HepG2 (cell line): ENCODE measurements at regions not wholly inside any gene's neighbourhood (a gene's known extent, or its start where the extent isn't known, plus 50 kb on each side); places are given as distances from the start of the nearest gene placed in this dataset.

Experiments used
- ATAC-seq: fragments of 200-7000 bp; cut with Tn5 transposase; 3 replicates; pipeline ENCODE4 v1.9.1; 2020; ENCODE audit warnings: mild to moderate bottlenecking, moderate library complexity
- BruUV-seq: library from RNA; stranded (reverse); fragments of 400-500 nt; replicated peaks from 2 replicates; lab custom pipeline; 2021; lab: Mats Ljungman, UMichigan
- CTCF ChIA-PET: fragments of 300-600 bp; formaldehyde crosslinking; extraction: SDS; loops from one replicate; lab custom pipeline; 2021; ENCODE audit warnings: low total read pairs, inconsistent platforms, low intra/inter-chr PET ratio; lab: Yijun Ruan, JAX
- POLR2A ChIA-PET: fragments of 350-600 bp; sonication (Branson Sonifier 250); formaldehyde crosslinking; loops from one replicate; lab custom pipeline; 2020; ENCODE audit warnings: antibody characterized with exemption, inconsistent platforms; lab: Yijun Ruan, JAX
- DNase-seq: peaks from one replicate; pipeline ENCODE4 v3.0.0-alpha.2; 2015; ENCODE audit warnings: low spot score
- FAIRE-seq: peaks from 3 replicates; lab custom pipeline; 2011; peaks lifted over from hg19 to GRCh38; lab: Jason Lieb, UNC
- H2AFZ ChIP-seq: one replicate; pipeline ENCODE4 v1.6.1; 2011; ENCODE audit warnings: low read length, inconsistent platforms
- H3K27ac ChIP-seq: fragments of 300-600 bp; 3 replicates; pipeline ENCODE4 v1.8.0; 2011; ENCODE audit warnings: mixed run types, mild to moderate bottlenecking, mixed read lengths, low read length, inconsistent platforms; ENCODE audit not compliant: insufficient read depth; ENCODE audit errors: extremely low read length
- H3K27me3 ChIP-seq, 2 experiments: fragments of 200-600 bp in 1 of 2; 2 replicates in 1 of 2; 3 replicates in 1 of 2; pipeline versions ENCODE4 v1.6.0 to v1.8.0; 2011; ENCODE audit warnings: low read length in 2 of 2, mild to moderate bottlenecking in 2 of 2, moderate library complexity in 2 of 2, inconsistent platforms in 1 of 2; ENCODE audit not compliant: insufficient read depth in 2 of 2, control insufficient read depth in 1 of 2
- H3K36me3 ChIP-seq, 2 experiments: fragments of 200-600 bp in 1 of 2; replicated peaks in 1 of 2; 2 replicates in 1 of 2; 3 replicates in 1 of 2; pipeline versions ENCODE4 v1.5.1 to v1.8.0; 2011; ENCODE audit warnings: low read length in 2 of 2, inconsistent platforms in 1 of 2; ENCODE audit not compliant: insufficient read depth in 2 of 2, control insufficient read depth in 1 of 2
- H3K4me1 ChIP-seq: 2 replicates; pipeline ENCODE4 v1.5.1; 2012; ENCODE audit warnings: low read length, inconsistent platforms; ENCODE audit not compliant: insufficient read depth
- H3K4me2 ChIP-seq: 2 replicates; pipeline ENCODE4 v1.6.0; 2011; ENCODE audit warnings: low read depth, low read length, inconsistent platforms
- H3K4me3 ChIP-seq, 3 experiments: fragments of 200-600 bp in 1 of 3; sonication (generic), shearing (Covaris generic) in 1 of 3; replicated peaks in 1 of 3; 2 replicates each; pipeline ENCODE4 v1.5.1; 2011 to 2016; ENCODE audit warnings: low read length in 3 of 3, inconsistent platforms in 2 of 3, low read depth in 2 of 3, mild to moderate bottlenecking in 2 of 3, control low read depth in 1 of 3, mixed read lengths in 1 of 3; ENCODE audit not compliant: insufficient read depth in 1 of 3
- H3K79me2 ChIP-seq: one replicate; pipeline ENCODE4 v1.6.1; 2011; ENCODE audit warnings: low read length, inconsistent platforms; ENCODE audit not compliant: insufficient read depth
- H3K9ac ChIP-seq: 2 replicates; pipeline ENCODE4 v1.6.0; 2011; ENCODE audit warnings: mild to moderate bottlenecking, low read depth, low read length, inconsistent platforms; ENCODE audit not compliant: insufficient read depth
- H3K9me3 ChIP-seq: 2 replicates; pipeline ENCODE4 v1.5.1; 2012; ENCODE audit warnings: mild to moderate bottlenecking, low read length
- H4K20me1 ChIP-seq: 2 replicates; pipeline ENCODE4 v1.6.0; 2011; ENCODE audit warnings: inconsistent platforms, mild to moderate bottlenecking, low read length, moderate library complexity; ENCODE audit not compliant: insufficient read depth
- CEBPB ChIP-seq: IDR thresholded peaks from 2 replicates; pipeline ENCODE4 v1.6.1; 2011; ENCODE audit warnings: low read depth, low read length, improper control_type of control experiment, borderline replicate concordance
- ETV6 ChIP-seq: sonication (generic); formaldehyde crosslinking; conservative IDR thresholded peaks from 2 replicates; pipeline ENCODE4 v1.4.0; 2020; ENCODE audit warnings: missing genetic modification reagents
- JUND ChIP-seq: sonication (generic); formaldehyde crosslinking; IDR thresholded peaks from 2 replicates; pipeline ENCODE4 v1.8.0; 2022; ENCODE audit warnings: mild to moderate bottlenecking, missing genetic modification reagents
- ZBTB2 ChIP-seq: sonication (generic); formaldehyde crosslinking; IDR thresholded peaks from 2 replicates; pipeline ENCODE4 v1.8.0; 2022; ENCODE audit warnings: low read depth, missing genetic modification reagents
- ZBTB43 ChIP-seq: sonication (generic); formaldehyde crosslinking; conservative IDR thresholded peaks from 2 replicates; pipeline ENCODE4 v1.4.0; 2020; ENCODE audit warnings: missing genetic modification reagents
- ZHX1 ChIP-seq: sonication (generic); formaldehyde crosslinking; IDR thresholded peaks from 2 replicates; pipeline ENCODE4 v1.8.1; 2022; ENCODE audit warnings: low read depth, mild to moderate bottlenecking, missing genetic modification reagents
- ZKSCAN8 ChIP-seq: IDR thresholded peaks from 2 replicates; pipeline ENCODE4 v1.6.1; 2016; ENCODE audit warnings: borderline replicate concordance, missing genetic modification reagents, missing compliant biosample characterization
- ZNF264 ChIP-seq: sonication (generic); formaldehyde crosslinking; IDR thresholded peaks from 2 replicates; pipeline ENCODE4 v1.4.0; 2020; ENCODE audit warnings: missing genetic modification reagents
- ZNF737 ChIP-seq: sonication (generic); formaldehyde crosslinking; IDR thresholded peaks from 2 replicates; pipeline ENCODE4 v1.5.0; 2020; ENCODE audit warnings: missing genetic modification reagents, mild to moderate bottlenecking, borderline replicate concordance
- ZSCAN9 ChIP-seq: IDR thresholded peaks from 2 replicates; pipeline ENCODE4 v1.6.1; 2016; ENCODE audit warnings: borderline replicate concordance
- WGBS: methylation state at CpG from one replicate; pipeline ENCODE4 v1.1.6; 2017; ENCODE audit warnings: low lambda C conversion rate; 5-methylcytosine and 5-hydroxymethylcytosine counted together
- in situ Hi-C: cut with HindIII; loops from 2 replicates; pipeline ENCODE4 v1.10.0; 2017; ENCODE audit warnings: low pct_unique_long_range_greater_than_20kb; ENCODE audit not compliant: extremely low pct_ligation_motif_present
- intact Hi-C: fragments of 100-400 bp; cut with micrococcal nuclease; formaldehyde crosslinking; loops from one replicate; pipeline ENCODE4 v1.10.0; 2022; ENCODE audit not compliant: unreplicated experiment
- TF ChIP-seq, protein P1 (sequence below): sonication (generic); formaldehyde crosslinking; IDR thresholded peaks from 2 replicates; pipeline ENCODE4 v1.9.0; 2021; ENCODE audit warnings: missing genetic modification reagents, borderline replicate concordance
- TF ChIP-seq, protein P2 (sequence below): sonication (generic); formaldehyde crosslinking; IDR thresholded peaks from 2 replicates; pipeline ENCODE4 v1.4.0; 2020; ENCODE audit warnings: missing genetic modification reagents

- no peak for TF ChIP-seq ZBTB2
- TF ChIP-seq, protein P1, sequence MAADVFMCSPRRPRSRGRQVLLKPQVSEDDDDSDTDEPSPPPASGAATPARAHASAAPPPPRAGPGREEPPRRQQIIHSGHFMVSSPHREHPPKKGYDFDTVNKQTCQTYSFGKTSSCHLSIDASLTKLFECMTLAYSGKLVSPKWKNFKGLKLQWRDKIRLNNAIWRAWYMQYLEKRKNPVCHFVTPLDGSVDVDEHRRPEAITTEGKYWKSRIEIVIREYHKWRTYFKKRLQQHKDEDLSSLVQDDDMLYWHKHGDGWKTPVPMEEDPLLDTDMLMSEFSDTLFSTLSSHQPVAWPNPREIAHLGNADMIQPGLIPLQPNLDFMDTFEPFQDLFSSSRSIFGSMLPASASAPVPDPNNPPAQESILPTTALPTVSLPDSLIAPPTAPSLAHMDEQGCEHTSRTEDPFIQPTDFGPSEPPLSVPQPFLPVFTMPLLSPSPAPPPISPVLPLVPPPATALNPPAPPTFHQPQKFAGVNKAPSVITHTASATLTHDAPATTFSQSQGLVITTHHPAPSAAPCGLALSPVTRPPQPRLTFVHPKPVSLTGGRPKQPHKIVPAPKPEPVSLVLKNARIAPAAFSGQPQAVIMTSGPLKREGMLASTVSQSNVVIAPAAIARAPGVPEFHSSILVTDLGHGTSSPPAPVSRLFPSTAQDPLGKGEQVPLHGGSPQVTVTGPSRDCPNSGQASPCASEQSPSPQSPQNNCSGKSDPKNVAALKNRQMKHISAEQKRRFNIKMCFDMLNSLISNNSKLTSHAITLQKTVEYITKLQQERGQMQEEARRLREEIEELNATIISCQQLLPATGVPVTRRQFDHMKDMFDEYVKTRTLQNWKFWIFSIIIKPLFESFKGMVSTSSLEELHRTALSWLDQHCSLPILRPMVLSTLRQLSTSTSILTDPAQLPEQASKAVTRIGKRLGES, result no peak
- no peak for TF ChIP-seq ZSCAN9
- TF ChIP-seq ETV6 (CRISPR knock-in tag), result no peak
- no peak for TF ChIP-seq ZBTB43
These were observed 791.5 kb downstream of the MED13L start (continued) for GRCh38 chr12:115485967-115486366.

DNA sequence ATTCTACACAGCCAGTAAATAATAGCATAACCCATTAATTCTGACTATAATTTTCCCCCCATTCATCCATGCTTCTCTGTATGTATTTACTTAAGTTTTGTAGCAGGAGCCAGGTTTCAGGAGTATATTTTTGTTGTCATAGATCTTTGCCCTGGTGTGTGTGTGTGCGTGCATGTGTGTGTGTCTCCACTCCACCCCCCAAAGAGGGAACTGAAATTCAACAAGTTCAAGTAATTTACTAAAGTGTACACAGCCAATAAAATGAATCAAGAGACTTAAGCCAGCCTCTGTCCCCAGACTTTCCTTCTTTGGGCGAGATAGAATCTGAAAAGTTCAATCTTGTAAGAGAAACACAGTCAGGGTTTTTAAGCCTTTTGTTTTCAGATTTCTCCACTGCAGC lies 792.0 kb downstream of the MED13L start:
- no TSS peak for BruUV-seq
- WGBS, result 28% methylated on average over 2 of the region's 2 CpGs
- ATAC-seq, result no peak
- Histone ChIP-seq H4K20me1 (no peaks in the 10 kb centered on the region), H3K27me3 (peaks cover 1 to 31% of the 10 kb centered on the region in 2 experiments; a peak in 2 of 5 replicates), H3K4me1 (peaks cover 22% of the 10 kb centered on the region), H3K4me3 (no peak overlapping the region), H3K79me2 (no peaks in the 10 kb centered on the region), H3K9me3 (no peaks in the 10 kb centered on the region), H3K4me2 (peak overlapping the region; percentile 2; the same call in 1 of the 2 replicates), H3K27ac (no peak overlapping the region), H3K9ac (no peak overlapping the region), H2AFZ (no peak overlapping the region), H3K36me3 (no peaks in the 10 kb centered on the region)
- ChIA-PET CTCF (no interaction called here), POLR2A (no interaction called here)
- in situ Hi-C loops (no loop called here), intact Hi-C loops (no loop called here)
- no peak for DNase-seq
- FAIRE-seq, result no peak
- no peak for TF ChIP-seq ZHX1 (CRISPR knock-in tag)
- TF ChIP-seq ZNF264 (CRISPR knock-in tag), result no peak
- TF ChIP-seq, protein P2, sequence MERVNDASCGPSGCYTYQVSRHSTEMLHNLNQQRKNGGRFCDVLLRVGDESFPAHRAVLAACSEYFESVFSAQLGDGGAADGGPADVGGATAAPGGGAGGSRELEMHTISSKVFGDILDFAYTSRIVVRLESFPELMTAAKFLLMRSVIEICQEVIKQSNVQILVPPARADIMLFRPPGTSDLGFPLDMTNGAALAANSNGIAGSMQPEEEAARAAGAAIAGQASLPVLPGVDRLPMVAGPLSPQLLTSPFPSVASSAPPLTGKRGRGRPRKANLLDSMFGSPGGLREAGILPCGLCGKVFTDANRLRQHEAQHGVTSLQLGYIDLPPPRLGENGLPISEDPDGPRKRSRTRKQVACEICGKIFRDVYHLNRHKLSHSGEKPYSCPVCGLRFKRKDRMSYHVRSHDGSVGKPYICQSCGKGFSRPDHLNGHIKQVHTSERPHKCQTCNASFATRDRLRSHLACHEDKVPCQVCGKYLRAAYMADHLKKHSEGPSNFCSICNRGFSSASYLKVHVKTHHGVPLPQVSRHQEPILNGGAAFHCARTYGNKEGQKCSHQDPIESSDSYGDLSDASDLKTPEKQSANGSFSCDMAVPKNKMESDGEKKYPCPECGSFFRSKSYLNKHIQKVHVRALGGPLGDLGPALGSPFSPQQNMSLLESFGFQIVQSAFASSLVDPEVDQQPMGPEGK, result no peak
- no peak for TF ChIP-seq ZSCAN9
- TF ChIP-seq JUND, result no peak
- no peak for TF ChIP-seq ZKSCAN8 (CRISPR knock-in tag)
- TF ChIP-seq ZNF737 (CRISPR knock-in tag), result no peak
- no peak for TF ChIP-seq CEBPB
